ENCODE measurements at regions not wholly inside any gene's neighbourhood (a gene's known extent, or its start where the extent isn't known, plus 50 kb on each side); places are given as distances from the start of the nearest gene placed in this dataset.

GRCh38 chr18:11323359-11323819 is 174.0 kb upstream of the PIEZO2 start:
- TF ChIP-seq CTCF (IDR thresholded peaks at IDR 0.05), result no peak
- TF ChIP-seq POLR2A (IDR thresholded peaks at IDR 0.05), result no peak
- TF ChIP-seq EP300 (IDR thresholded peaks at IDR 0.05), result no peak

All from ovary (tissue), 3 donors.